Stomach (tissue), 8 donors: ENCODE measurements at regions not wholly inside any gene's neighbourhood (a gene's known extent, or its start where the extent isn't known, plus 50 kb on each side); places are given as distances from the start of the nearest gene placed in this dataset.

ENCODE experiments used
- DNase-seq, 2 donors: peaks; one replicate each; pipeline versions ENCODE4 v3.0.0 to v3.0.0-alpha.2; 2013 to 2019
- H3K27ac ChIP-seq, 5 donors: fragments of 200-600 bp in 4 of 5; sonication (generic) in 4 of 5; one replicate each; pipeline ENCODE4 v1.5.1; 2013 to 2019; ENCODE audit warnings: mild to moderate bottlenecking in 1 of 5, moderate library complexity in 1 of 5
- H3K27me3 ChIP-seq, 3 donors: fragments of 200-600 bp; sonication (generic); one replicate each; pipeline ENCODE4 v1.5.1; 2017 to 2019; ENCODE audit warnings: mixed run types in 1 of 3
- H3K36me3 ChIP-seq, 4 donors: fragments of 200-600 bp; sonication (generic); 1 replicate in 3 of 4; 2 replicates in 1 of 4; pipeline ENCODE4 v1.5.1; 2016 to 2019
- H3K4me1 ChIP-seq, 4 donors: fragments of 200-600 bp; sonication (generic); one replicate each; pipeline ENCODE4 v1.5.1; 2016 to 2019
- H3K4me3 ChIP-seq, 4 donors: fragments of 200-600 bp; sonication (generic) in 3 of 4; one replicate each; pipeline ENCODE4 v1.5.1; 2016 to 2019; ENCODE audit warnings: mild to moderate bottlenecking in 1 of 4
- H3K9me3 ChIP-seq, 4 donors: fragments of 200-600 bp; sonication (generic); one replicate each; pipeline ENCODE4 v1.5.1; 2016 to 2019
- CTCF ChIP-seq, 7 experiments: fragments of 450-650 bp in 4 of 7; fragments of 200-600 bp in 3 of 7; sonication (generic) in 3 of 7; IDR thresholded peaks; one replicate each; pipeline ENCODE4 v1.5.1; 2016 to 2019; ENCODE audit warnings: antibody characterized with exemption in 7 of 7, control low read depth in 2 of 7, mild to moderate bottlenecking in 1 of 7
- EP300 ChIP-seq: sonication (generic); formaldehyde crosslinking; IDR thresholded peaks from one replicate; pipeline ENCODE4 v1.6.1; 2017; ENCODE audit warnings: antibody characterized with exemption
- POLR2A ChIP-seq, 4 donors: fragments of 450-650 bp; IDR thresholded peaks; one replicate each; pipeline ENCODE4 v1.6.1; 2016; ENCODE audit warnings: antibody characterized with exemption in 4 of 4, control low read depth in 2 of 4, mild to moderate bottlenecking in 1 of 4, moderate library complexity in 1 of 4
- POLR2AphosphoS5 ChIP-seq, 3 donors: sonication (generic); formaldehyde crosslinking; IDR thresholded peaks; one replicate each; pipeline ENCODE4 v1.6.1; 2016; ENCODE audit warnings: antibody characterized with exemption in 3 of 3
- WGBS, 5 donors: extraction: QIAGEN DNeasy Blood & Tissue Kit in 3 of 5; methylation state at CpG; one replicate each; pipeline versions ENCODE4 v1.1.5 to v1.1.7; 2013 to 2018; 5-methylcytosine and 5-hydroxymethylcytosine counted together
- intact Hi-C: fragments of 100-400 bp; cut with DNase I; formaldehyde crosslinking; loops from one replicate; pipeline ENCODE4 v1.15.1; 2023; ENCODE audit warnings: low total_unique reads
- donor health status: healthy with polysubstance abuse.
- donor health status: Bipolar disorder and iron deficiency.
- donor health status: healthy.

- no peak for DNase-seq
- Histone ChIP-seq H3K4me3 (no peak overlapping the region), H3K27ac (no peak overlapping the region), H3K9me3 (peaks cover 0 to 16% (median 13%) of the 10 kb centered on the region in 4 donors), H3K4me1 (no peaks in the 10 kb centered on the region), H3K36me3 (no peaks in the 10 kb centered on the region), H3K27me3 (no peaks in the 10 kb centered on the region)
- 46 to 62% (median 50%) methylated on average over 1 of the region's 1 CpG for WGBS, 5 donors
- intact Hi-C loops, result no loop called here
- TF ChIP-seq EP300, result no peak
- TF ChIP-seq POLR2AphosphoS5 (IDR thresholded peaks at IDR 0.05), result no peak
- TF ChIP-seq CTCF (IDR thresholded peaks at IDR 0.05), result no peak
- TF ChIP-seq POLR2A (IDR thresholded peaks at IDR 0.05), result no peak
These were observed 116.0 kb downstream of the EN1 start for GRCh38 chr2:118731413-118731812.

- no peak overlapping the region for H3K27ac ChIP-seq
- no peak for DNase-seq
- H3K27me3 ChIP-seq, result no peaks in the 10 kb centered on the region
- 37 to 61% (median 52%) methylated on average over 3 of the region's 3 CpGs for WGBS, 5 donors
- intact Hi-C loops, result no loop called here
- TF ChIP-seq POLR2AphosphoS5 (IDR thresholded peaks at IDR 0.05) (no peak), EP300 (no peak), POLR2A (IDR thresholded peaks at IDR 0.05) (no peak), CTCF (IDR thresholded peaks at IDR 0.05) (no peak)
- peaks cover 0 to 16% (median 13%) of the 10 kb centered on the region in 4 donors for H3K9me3 ChIP-seq
- no peaks in the 10 kb centered on the region for H3K4me1 ChIP-seq
- H3K4me3 ChIP-seq, result no peak overlapping the region
- no peaks in the 10 kb centered on the region for H3K36me3 ChIP-seq
These were observed 117.0 kb downstream of the EN1 start for GRCh38 chr2:118730405-118730804.

GRCh38 chr2:118729760-118730159, 117.7 kb downstream of the EN1 start:
- Histone ChIP-seq H3K9me3 (peaks cover 0 to 16% (median 13%) of the 10 kb centered on the region in 4 donors), H3K4me1 (no peaks in the 10 kb centered on the region), H3K4me3 (no peak overlapping the region), H3K27ac (no peak overlapping the region), H3K27me3 (no peaks in the 10 kb centered on the region), H3K36me3 (no peaks in the 10 kb centered on the region)
- intact Hi-C loops, result no loop called here
- TF ChIP-seq POLR2A (IDR thresholded peaks at IDR 0.05) (no peak), CTCF (IDR thresholded peaks at IDR 0.05) (no peak), POLR2AphosphoS5 (IDR thresholded peaks at IDR 0.05) (no peak), EP300 (no peak)
- 57 to 70% (median 62%) methylated on average over 1 of the region's 1 CpG for WGBS, 5 donors
- DNase-seq, result no peak

- no peak overlapping the region for H3K4me3 ChIP-seq
- DNase-seq, result no peak
- H3K4me1 ChIP-seq, result no peaks in the 10 kb centered on the region
- intact Hi-C loops, result no loop called here
- H3K9me3 ChIP-seq, result peaks cover 0 to 16% (median 13%) of the 10 kb centered on the region in 4 donors
- H3K27ac ChIP-seq, result no peak overlapping the region
- no peaks in the 10 kb centered on the region for H3K27me3 ChIP-seq
- H3K36me3 ChIP-seq, result no peaks in the 10 kb centered on the region
- TF ChIP-seq POLR2A (IDR thresholded peaks at IDR 0.05), result no peak
- no peak for TF ChIP-seq CTCF (IDR thresholded peaks at IDR 0.05)
- TF ChIP-seq EP300, result no peak
- TF ChIP-seq POLR2AphosphoS5 (IDR thresholded peaks at IDR 0.05), result no peak
These were observed 118.5 kb downstream of the EN1 start for GRCh38 chr2:118728984-118729383.

- H3K27ac ChIP-seq, result no peak overlapping the region
- H3K27me3 ChIP-seq, result no peaks in the 10 kb centered on the region
- peaks cover 0 to 16% (median 13%) of the 10 kb centered on the region in 4 donors for H3K9me3 ChIP-seq
- H3K36me3 ChIP-seq, result no peaks in the 10 kb centered on the region
- DNase-seq, result no peak
- no peaks in the 10 kb centered on the region for H3K4me1 ChIP-seq
- TF ChIP-seq CTCF (IDR thresholded peaks at IDR 0.05), result no peak
- TF ChIP-seq POLR2A (IDR thresholded peaks at IDR 0.05), result no peak
- TF ChIP-seq POLR2AphosphoS5 (IDR thresholded peaks at IDR 0.05), result no peak
- TF ChIP-seq EP300, result no peak
- intact Hi-C loops, result no loop called here
- H3K4me3 ChIP-seq, result no peak overlapping the region
These were observed 120.6 kb downstream of the EN1 start for GRCh38 chr2:118726821-118727220.
